ENCODE measurements at regions not wholly inside any gene's neighbourhood (a gene's known extent, or its start where the extent isn't known, plus 50 kb on each side); places are given as distances from the start of the nearest gene placed in this dataset.

GRCh38 chr4:141538001-141538400 lies 98.4 kb upstream of the IL15 start:
- TF ChIP-seq CTCF (IDR thresholded peaks at IDR 0.05; ENCODE audit: extremely low read depth in 1 of 2, insufficient read depth in 1 of 2, low read depth in 1 of 2, low read length in 2 of 2) (no peak), POLR2A (IDR thresholded peaks at IDR 0.05; ENCODE audit: low read depth, low read length) (no peak), EZH2 (IDR thresholded peaks at IDR 0.05; ENCODE audit: borderline replicate concordance, low read depth, low read length, severe bottlenecking) (no peak), POLR2AphosphoS5 (IDR thresholded peaks at IDR 0.05; ENCODE audit: insufficient read depth, low read depth, low read length) (no peak)
